T-helper 22 cell (primary cell): ENCODE measurements at regions not wholly inside any gene's neighbourhood (a gene's known extent, or its start where the extent isn't known, plus 50 kb on each side); places are given as distances from the start of the nearest gene placed in this dataset.
"Not testable (repeated sequence)": the region's sequence is repeated elsewhere in the genome, so short reads cannot be mapped to it uniquely, and the experiment has no call there.

Experiments
- DNase-seq: peaks from one replicate; pipeline ENCODE4 v3.0.0-alpha.2; 2020; ENCODE audit warnings: low read depth

- no peak for DNase-seq
These were observed 427.4 kb upstream of the MGMT start for GRCh38 chr10:129039406-129040370.

- DNase-seq: no peak
These were observed 426.7 kb upstream of the MGMT start for GRCh38 chr10:129040377-129040776.

- DNase-seq: no peak
These were observed 425.1 kb upstream of the MGMT start for GRCh38 chr10:129041916-129042315.

GRCh38 chr10:129042776-129043595 lies 424.1 kb upstream of the MGMT start:
- no peak for DNase-seq

GRCh38 chr10:129043691-129044090 lies 423.4 kb upstream of the MGMT start:
- DNase-seq: no peak

- no peak for DNase-seq
These were observed 421.4 kb upstream of the MGMT start for GRCh38 chr10:129045599-129045998.

GRCh38 chr10:129046065-129046681 lies 420.9 kb upstream of the MGMT start:
- DNase-seq: no peak

- DNase-seq: no peak
These were observed 420.1 kb upstream of the MGMT start for GRCh38 chr10:129046962-129047361.

- DNase-seq: no peak
These were observed 419.4 kb upstream of the MGMT start for GRCh38 chr10:129047600-129047999.

GRCh38 chr10:129048513-129048912 lies 418.5 kb upstream of the MGMT start:
- DNase-seq: no peak

- no peak for DNase-seq
These were observed 417.5 kb upstream of the MGMT start for GRCh38 chr10:129049501-129049900.

GRCh38 chr10:129055225-129055624 lies 411.8 kb upstream of the MGMT start:
- no peak for DNase-seq

- no peak for DNase-seq
These were observed 411.1 kb upstream of the MGMT start for GRCh38 chr10:129055986-129056385.

GRCh38 chr10:129056734-129057689 lies 410.0 kb upstream of the MGMT start:
- DNase-seq: no peak

- DNase-seq: no peak
These were observed 409.0 kb upstream of the MGMT start for GRCh38 chr10:129057856-129058663.

- no peak for DNase-seq
These were observed 408.3 kb upstream of the MGMT start for GRCh38 chr10:129058664-129059155.

GRCh38 chr10:129059977-129060376 lies 407.1 kb upstream of the MGMT start:
- DNase-seq: no peak

- DNase-seq: no peak
These were observed 403.8 kb upstream of the MGMT start for GRCh38 chr10:129063212-129063611.

- no peak for DNase-seq
These were observed 403.2 kb upstream of the MGMT start for GRCh38 chr10:129063877-129064276.

- not testable (repeated sequence) for DNase-seq
These were observed 400.5 kb upstream of the MGMT start for GRCh38 chr10:129066529-129066928.
